DMS79 (cell line): ENCODE measurements at regions not wholly inside any gene's neighbourhood (a gene's known extent, or its start where the extent isn't known, plus 50 kb on each side); places are given as distances from the start of the nearest gene placed in this dataset.
"Not testable (repeated sequence)": the region's sequence is repeated elsewhere in the genome, so short reads cannot be mapped to it uniquely, and the experiment has no call there.

Source experiments
- DNase-seq: peaks from one replicate; lab custom pipeline; 2025; lab: John Stamatoyannopoulos, UW

DNA sequence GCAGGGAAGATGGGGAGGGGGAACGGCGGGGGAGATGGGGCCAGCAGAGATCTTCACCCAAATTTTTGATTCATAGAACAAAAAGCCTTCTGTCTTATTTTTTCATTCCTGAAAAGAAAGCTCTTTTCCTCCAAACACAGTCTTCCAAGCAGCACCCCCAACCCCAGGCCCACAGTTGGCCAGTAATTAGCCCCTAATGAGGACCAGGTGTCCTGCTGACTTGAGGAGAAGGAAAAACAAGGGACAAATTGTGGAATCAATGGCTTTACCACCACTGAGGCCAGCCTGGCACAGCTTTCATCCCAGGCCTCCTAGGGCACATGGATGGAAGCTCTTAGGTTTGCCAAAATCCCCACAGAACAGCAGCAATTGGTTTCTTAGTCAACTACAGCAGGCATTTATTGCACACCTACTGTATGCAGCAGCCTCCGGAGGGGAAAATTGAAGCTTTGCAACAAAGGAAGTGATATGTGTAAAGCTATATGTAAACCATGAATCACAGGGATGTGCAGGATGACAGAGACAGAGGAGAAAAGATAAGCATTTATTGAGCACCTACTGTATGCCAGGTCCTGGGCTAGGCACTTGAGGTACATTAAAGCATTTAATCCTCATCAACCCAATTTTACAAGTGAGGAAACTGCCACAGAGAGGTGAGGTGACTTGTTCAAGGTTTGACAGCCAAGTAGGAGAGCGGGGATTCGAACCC, 199.5 kb downstream of the TBC1D2B start:
- no peak for DNase-seq

DNA sequence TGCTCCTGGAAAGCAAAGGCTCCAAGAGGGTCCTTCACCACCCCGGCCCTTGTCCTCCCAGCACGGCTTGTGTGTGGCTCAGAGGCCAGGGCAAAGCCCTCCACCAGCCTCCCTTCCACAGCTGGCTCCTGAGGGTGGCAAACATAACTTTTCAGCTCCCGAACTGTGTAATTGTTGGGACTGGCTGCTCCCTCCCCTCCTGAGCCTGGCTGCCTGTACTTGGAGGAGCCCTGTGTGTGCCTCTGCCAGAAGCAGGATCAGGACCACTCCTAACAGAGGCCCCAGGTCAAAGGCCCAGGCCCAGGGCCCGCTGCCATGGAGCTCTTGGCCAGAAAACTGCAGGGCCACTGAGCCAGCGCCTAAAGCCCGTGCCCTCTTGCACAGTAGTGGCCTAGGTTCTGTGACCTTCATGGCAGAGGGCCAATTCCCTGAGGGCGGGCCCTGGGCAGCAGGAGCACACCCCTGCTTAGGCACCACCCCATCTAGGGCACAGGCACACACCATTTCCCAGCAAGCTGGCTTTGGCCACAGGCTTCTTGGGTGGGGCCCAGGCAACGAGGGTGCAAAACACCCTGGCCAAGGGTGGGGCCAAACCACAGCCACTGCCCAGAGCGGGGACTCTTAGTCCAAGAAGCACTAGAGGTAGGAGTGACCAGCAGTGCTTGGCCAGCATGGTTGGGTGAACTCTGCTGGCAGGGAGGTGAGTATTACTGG, 201.2 kb downstream of the TBC1D2B start:
- DNase-seq: not testable (repeated sequence)

DNA sequence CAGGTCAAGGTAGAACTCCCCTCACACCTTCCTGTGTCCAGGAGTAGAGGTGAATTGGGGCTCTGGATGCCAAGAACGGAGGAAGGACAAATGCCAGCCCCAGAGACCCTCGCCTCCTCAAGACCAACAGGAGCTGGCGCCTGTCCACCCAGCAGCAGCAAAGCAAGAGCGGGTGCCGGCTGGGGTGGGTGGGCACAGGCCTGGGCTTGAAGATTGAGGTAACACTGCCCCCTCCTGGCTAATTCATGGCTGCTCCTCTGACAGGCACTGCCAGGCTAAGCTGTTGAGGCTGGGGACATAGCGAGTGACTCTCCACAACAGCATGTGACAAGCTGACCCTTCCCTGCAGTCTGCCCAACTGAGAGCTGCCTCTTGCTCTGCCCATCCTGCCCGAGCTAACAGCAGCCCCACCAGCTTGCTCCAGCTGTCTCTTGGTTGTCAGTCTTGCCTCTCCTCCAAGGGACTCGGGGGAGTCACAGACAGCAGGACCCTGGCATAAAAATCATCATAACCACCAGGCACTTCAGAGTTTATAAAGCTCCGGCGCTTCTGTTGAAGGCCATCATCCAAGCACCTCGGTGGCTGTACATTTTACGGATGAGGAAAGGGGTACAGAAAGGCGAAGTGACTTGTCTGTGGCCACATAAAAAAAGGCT, 202.3 kb downstream of the TBC1D2B start:
- not testable (repeated sequence) for DNase-seq

DNA sequence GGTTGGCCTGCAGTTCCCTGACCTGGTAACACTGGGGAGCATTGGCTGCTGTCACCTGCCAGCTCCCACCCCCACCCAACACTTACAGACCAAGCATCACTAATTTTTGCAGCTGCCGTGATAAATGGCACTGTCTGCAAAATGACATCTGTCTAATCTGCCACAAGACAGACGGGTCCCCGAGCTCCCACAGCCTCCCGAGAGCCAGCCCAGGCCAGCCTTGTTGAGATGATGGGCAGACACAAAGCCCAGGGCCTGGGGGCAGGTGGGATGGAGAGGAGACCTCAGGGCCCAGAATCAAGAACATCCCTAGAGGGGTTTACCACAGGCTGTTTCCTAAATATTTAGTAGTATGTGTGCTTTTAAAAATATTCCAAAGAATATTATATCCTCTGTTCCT, 203.4 kb downstream of the TBC1D2B start:
- DNase-seq: no peak

DNA sequence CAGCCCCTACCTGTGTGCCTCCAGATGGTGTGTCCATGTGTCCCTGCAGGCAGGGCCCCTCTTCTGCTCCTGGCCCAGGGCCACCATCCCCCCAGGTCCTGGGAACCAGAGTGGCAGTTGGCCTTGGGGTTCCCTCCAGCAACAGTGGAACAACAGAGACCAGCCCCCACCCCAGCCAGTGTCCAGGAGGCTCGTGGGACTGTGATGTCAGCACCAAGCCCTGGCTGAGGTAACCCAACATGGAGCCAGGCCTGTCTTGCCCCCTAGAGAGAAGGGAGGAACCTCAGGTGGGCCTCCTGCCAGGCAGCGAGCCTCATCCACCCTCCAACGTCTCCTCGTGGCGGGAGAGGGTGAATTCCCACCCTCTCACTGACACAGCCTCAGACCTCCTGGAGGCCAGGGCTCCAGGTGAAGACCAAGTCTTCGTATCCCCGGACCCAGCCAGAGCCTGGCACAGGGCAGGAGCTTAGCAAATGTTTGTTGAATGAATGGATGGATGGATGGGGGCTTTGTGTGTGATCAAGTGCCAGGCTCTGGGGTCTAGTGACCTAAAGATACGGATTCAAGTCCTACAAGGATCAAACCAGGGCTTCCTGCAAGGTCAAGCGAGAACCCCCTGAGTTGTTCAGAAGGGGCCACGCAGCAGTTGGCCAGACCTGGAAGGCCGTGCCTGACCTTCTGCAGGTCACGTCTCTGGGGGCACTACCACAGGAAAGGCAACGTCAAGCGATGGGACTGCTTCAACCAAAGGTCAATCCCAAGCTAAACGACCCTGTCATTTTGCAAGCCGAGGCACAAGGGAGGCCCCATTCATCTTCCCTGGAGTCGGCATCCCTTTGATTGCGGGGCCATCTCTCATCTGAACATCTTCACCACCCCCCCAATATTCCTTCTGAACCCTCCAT, 204.7 kb downstream of the TBC1D2B start:
- DNase-seq: not testable (repeated sequence)

DNA sequence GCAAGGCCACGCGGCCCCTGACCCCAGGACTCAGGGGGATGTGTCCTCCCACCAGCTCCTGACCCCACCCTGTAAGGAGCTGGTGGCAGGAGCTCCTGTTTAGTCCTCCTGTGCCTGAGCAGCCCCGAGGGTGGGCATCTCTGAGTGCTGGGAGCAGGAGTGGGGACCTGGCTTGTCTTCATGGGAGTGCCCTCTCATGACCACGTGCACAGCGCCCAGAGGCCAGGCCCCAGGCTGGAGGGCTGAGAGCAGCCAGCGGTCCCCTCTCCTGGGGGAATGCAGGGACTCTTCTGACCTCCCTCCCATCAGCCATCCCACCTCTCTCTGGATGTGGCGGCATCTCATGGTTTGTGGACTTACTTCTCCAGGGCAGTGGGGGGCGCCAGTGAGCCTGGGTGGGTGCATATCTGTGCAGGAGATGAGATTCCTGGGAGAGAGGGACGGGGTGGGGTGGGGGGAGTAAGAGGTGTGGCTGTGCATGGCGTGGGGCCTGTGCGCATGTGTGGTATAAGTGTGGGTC, 205.6 kb downstream of the TBC1D2B start:
- no peak for DNase-seq

DNA sequence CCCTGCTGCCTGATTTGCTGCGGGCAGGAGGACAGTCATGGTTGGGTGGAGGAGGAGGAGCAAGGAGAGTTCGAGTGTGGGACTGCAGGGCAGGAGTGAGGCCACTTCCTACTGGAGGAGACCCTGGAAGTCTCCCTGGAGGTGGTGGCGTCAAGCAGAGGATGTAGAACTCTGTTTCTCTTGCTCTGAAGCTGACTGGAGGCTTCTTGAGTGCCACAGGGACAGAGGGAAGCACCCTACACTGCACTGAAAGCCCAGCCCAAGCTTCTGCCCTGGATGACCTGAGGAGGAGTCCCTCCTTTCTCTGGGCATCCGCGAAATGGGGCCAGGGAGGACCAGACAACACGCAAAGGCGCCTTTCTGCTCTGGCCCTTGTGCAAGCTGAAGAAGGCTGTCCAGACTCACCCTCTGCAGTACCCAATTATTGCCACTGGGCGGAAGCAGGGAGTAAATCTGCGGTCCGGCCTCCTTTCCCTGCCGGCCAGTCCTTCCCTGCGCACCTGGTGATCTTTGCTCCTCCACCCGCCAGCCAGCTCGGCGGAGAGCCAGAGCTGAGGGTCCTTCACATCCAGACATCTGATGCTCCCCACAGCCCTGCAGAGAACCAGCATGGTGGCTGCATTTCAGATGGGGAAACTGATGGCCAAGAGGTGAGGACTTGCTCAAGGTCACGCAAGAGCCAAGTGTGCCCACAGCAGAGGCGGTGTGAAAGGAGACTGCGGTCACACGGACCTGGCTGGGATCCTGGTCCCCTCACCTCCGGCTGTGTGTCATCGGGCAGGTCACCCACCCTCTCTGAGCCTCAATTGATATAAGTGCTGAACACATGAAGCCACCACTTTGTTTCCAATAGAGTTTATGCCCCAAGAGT, 207.1 kb downstream of the TBC1D2B start:
- no peak for DNase-seq

DNA sequence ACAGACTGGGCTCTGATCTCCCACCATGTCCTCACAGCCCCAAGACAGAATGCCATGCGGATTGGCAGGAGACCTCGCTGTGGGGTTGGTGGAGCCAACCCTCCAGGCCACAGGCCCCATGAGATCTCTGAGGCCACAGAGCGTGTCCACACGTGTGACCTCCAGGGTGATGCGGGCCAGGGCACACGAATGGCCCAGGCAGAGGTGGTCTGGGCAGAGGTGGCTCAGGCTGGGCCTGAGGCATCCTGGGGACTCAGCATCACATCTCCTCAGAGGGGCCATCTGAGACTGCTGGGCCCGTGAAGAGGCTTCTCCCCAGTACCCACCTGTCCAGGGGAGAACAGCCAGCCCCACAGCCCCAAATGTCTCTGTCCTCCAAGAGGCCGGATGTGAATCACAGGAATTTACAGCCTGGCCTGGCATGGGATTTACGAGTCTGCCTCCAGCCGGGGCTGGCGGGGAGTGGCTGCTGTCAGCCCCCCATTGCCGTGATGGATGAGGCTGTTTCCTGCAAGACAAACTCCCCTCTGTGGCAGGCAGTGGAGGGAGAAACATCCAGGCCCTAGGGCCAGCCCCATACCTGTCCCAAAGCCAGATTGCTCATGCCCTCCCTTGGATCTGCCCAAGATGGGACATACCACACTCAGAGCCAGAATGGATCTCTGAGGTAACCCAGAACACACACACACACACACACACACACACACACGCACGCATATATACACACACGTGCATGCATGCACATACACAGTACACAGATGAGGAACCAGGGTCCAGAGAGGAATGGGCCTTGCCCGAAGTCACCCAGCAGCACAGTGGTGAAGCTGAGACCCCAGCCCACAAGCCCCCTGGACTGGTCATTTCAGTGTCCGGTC, 208.3 kb downstream of the TBC1D2B start:
- DNase-seq: no peak

DNA sequence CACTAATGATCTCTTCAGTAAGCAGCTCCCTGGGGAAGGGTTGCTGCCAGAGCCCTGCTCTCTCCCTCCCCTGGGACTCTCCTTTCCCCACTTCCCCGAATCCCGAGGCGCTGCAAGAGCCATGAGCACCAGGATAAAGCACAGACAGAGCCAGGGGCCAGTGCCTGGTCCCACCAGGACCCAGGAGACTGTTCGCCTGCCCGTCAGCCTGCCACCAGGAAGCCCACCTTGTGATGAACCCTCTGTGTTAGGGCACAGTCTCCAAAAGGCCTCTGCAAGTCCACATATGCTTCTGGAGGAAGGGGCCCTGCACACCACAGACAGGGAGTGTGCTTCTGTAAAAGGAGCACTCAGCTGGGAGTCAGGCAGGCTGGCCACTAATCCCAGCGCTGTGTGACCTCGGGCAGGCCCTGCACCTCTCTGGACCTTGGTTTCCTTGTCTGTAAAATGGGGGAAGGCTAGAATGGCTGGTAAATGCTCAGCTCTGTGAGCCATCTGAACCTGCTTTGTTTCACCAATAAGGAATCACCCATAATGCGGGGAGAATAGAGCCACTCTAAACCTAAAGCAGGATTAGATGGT, 209.4 kb downstream of the TBC1D2B start:
- DNase-seq: not testable (repeated sequence)

DNA sequence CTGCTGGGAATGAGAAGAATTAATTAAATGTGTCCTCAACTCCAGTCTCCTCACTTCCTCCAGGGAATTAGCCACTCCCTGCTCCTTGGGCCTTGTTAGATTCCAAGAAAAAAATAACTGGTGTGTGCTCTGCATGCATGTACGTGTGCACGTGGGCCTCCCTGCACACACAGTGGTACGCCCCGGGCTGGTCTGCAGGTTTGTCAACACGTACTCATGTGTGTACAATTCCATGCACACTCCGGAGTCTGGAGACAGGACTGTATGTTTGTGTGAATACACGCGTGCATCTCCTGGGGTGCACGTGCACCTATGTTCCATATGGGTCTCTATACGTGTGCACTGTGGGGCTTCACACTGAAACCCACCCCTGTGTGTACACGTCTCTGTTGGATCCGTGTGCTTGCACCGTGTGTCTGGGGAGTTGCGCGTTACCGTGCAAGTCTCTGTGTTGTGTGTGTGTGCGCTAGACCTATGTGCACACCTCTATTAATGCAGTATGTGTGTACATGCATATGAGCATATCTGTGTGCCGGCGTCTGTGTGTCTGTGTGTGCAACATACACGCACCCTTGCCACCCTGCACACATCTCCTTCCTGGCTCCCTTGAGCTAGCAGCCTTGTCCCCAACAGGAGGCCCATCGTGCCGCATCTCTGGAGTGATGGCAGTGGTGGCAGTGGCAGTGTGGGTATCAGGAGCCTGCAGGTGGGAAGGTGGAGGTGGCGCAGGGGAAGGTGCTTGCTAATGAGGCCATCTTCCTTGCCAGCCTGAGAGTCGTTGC, 210.1 kb downstream of the TBC1D2B start:
- no peak for DNase-seq

DNA sequence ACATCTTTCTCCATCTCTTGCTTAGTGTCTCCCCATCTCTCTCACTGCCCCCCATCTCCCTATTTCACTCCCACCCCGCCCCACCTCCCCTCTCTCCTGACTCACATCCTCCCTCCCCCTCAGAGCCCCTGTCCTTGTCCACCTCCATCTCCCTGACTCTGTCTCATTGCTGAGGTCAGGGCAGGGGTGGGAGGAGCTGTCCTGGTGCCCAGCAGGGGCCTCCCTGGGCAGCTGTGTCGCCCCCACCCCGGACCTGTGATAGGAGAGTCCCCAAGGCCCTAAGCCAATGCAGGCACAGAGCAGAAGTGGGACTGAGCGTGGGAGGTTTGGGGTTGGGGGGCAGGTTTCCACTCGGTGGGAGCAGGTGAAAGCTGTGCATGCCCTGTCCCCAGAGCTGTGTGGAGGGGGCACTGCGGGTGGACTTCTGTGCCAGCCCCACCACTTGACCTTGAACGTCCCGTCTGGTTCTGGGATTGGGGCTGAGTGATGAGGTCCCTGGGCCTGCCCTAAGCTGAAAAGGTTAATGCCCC, 210.8 kb downstream of the TBC1D2B start:
- no peak for DNase-seq

DNA sequence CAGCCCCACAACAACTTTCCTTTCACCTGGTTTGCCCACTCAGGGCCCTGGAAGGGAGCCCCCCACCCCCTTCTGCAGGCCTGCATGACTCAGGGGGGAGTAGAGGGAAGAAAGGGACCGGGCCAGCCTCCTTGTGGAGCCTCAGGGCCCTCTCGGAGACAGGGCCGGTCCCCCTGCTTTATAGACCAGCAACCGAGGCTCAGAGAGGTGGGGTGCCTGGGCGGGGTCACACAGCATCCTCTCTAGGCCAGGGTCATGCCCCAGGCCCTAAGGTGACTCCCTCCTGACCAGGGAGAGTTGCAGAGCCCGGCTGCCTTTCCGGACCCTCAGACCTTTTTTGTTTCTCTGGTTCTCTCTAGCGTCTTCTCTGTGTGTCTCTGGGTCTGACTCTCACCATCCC, 211.3 kb downstream of the TBC1D2B start:
- DNase-seq: no peak

DNA sequence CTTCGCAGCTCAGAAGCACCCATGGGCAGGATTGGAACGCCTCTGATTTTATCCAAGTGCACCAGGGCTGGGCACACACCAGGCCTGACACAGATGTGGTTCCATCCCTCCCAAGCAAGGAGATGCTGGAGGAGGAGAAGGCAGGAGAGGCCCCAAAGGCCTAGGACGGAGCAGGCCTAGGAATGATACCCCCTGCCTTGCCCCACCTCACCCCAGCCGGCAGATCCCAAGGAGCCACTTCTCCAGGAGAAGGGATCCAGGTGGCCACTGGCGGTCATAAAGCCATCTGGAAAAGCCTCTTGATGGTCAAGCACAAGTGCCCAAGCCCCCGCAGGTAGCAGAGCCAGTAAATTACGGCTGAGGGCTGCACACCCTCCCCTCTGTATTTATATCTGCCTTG, 211.8 kb downstream of the TBC1D2B start:
- no peak for DNase-seq

DNA sequence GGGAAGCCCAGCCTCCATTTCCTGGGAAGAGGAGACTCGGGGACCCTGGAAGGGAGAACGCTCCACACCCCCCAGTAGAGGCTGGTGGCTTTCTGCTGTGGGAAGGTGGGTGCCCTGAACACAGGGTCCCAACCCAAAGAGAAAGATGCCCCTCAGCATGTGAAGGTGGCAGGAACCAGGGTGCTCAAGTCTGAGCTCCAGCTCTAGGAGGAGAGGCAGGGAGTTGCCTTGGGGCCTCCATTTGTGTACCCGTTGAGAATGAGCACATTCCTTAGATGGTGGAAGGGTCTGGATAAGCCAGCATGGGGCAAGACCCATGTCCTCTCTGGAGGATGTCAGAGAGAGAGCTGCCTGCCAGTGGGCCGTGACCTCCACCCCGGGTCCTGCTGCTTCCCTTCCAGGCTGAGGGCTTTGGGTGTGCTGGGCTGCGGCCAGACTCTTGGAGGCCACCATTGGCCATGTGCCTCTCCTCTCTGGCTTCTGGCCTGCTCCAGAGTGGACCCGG, 212.4 kb downstream of the TBC1D2B start:
- no peak for DNase-seq

DNA sequence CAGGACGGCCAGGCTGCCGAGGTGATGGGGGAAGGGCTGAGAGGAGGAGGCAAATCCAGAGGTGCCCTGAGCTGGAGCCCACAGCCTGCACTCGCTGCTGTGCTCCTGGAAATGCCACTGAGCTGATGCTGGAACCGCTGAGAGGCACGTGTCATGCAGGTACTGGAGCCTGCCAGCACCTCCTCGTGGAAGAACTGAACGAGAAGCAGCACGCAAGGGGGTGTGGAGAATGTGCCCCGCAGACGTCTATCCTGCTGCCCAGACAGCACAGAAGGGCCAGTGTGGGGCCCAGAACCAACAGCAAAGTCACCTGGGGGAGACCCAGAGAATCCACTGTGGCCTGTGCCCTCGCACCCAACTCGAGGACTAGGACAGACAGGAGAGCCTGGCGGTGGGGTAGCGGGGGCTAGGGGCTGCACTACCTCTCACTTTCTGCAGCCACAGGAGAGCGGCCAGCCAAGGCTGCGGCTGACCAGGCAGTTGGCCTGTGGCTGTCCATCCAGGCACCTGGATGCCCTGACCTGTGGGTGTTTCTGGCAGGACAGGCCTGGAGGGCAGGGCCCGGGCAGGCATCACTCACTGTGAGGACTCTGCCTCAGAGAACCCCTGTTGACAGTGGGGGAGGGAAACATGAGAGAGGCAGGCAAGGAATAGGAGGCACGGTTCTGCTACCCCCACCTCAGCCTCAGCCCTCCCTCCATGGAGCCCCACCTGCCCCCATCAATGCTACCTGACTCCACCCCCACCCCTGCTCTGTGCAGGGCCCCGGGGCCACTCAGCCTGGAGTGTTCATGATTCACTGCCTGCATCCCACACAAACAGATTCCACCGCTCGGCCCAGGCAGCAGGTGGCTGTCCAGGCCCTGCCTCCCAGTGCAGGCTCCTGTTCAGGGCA, 213.1 kb downstream of the TBC1D2B start:
- no peak for DNase-seq

DNA sequence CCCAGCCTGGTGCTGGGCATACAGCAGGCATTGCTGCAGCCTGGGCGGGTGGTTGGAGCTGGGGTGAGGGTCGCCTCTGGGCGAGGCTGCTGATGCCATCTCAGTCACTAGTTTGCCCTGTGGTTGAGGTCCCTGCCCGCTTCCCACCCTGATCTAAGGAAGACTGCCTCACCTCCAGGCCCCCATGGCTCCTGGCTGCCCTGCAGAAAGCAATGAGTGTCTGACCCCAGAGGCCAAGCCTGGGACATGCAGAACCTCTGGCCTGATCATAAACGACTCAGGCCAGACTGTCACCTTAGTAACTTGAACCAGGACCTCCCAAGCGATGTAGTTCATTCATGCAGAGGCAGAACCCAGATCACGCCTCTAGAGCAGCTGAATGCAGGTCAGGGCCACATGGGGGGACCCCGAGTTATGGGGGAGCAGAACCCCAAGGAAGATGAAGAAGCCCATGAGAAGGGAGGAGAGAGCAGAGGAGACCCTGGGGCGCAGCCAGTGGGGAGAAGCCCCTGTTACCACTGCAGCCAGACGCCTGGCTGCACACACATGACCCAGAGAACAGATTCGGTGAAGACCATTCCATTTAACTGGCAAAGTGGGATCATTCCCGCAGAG, 213.9 kb downstream of the TBC1D2B start:
- no peak for DNase-seq

DNA sequence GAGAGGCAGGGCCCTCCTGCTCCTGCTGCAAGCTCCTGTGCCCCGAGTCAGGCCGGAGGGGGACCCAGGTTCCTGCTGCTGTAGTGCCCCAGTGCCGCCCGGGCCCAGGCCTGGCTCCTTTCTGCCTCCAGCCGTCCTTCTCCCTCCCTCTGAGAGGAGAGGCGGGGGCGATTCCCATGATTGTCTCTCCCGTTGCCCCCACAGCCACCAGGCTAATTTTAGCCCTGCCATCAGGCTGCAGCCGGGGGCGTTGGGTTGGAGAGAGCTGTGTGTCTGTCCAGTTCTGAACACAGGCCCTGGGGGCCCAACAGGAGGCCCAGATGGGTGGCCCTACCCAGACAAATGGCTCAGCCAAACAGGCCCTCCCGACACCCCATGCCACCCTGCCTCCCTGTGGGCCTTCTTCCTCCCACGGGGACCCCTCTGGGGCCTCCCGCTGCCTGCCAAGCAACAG, 214.8 kb downstream of the TBC1D2B start:
- DNase-seq: no peak
